Stomach (tissue), 8 donors: ENCODE measurements at regions not wholly inside any gene's neighbourhood (a gene's known extent, or its start where the extent isn't known, plus 50 kb on each side); places are given as distances from the start of the nearest gene placed in this dataset.
"Not testable (repeated sequence)": the region's sequence is repeated elsewhere in the genome, so short reads cannot be mapped to it uniquely, and the experiment has no call there.

ENCODE experiments used
- DNase-seq, 2 donors: peaks; one replicate each; pipeline versions ENCODE4 v3.0.0 to v3.0.0-alpha.2; 2013 to 2019
- H3K27ac ChIP-seq, 5 donors: fragments of 200-600 bp in 4 of 5; sonication (generic) in 4 of 5; one replicate each; pipeline ENCODE4 v1.5.1; 2013 to 2019; ENCODE audit warnings: mild to moderate bottlenecking in 1 of 5, moderate library complexity in 1 of 5
- H3K27me3 ChIP-seq, 3 donors: fragments of 200-600 bp; sonication (generic); one replicate each; pipeline ENCODE4 v1.5.1; 2017 to 2019; ENCODE audit warnings: mixed run types in 1 of 3
- H3K36me3 ChIP-seq, 4 donors: fragments of 200-600 bp; sonication (generic); 1 replicate in 3 of 4; 2 replicates in 1 of 4; pipeline ENCODE4 v1.5.1; 2016 to 2019
- H3K4me1 ChIP-seq, 4 donors: fragments of 200-600 bp; sonication (generic); one replicate each; pipeline ENCODE4 v1.5.1; 2016 to 2019
- H3K4me3 ChIP-seq, 4 donors: fragments of 200-600 bp; sonication (generic) in 3 of 4; one replicate each; pipeline ENCODE4 v1.5.1; 2016 to 2019; ENCODE audit warnings: mild to moderate bottlenecking in 1 of 4
- H3K9me3 ChIP-seq, 4 donors: fragments of 200-600 bp; sonication (generic); one replicate each; pipeline ENCODE4 v1.5.1; 2016 to 2019
- EP300 ChIP-seq: sonication (generic); formaldehyde crosslinking; IDR thresholded peaks from one replicate; pipeline ENCODE4 v1.6.1; 2017; ENCODE audit warnings: antibody characterized with exemption
- POLR2A ChIP-seq, 4 donors: fragments of 450-650 bp; IDR thresholded peaks; one replicate each; pipeline ENCODE4 v1.6.1; 2016; ENCODE audit warnings: antibody characterized with exemption in 4 of 4, control low read depth in 2 of 4, mild to moderate bottlenecking in 1 of 4, moderate library complexity in 1 of 4
- POLR2AphosphoS5 ChIP-seq, 3 donors: sonication (generic); formaldehyde crosslinking; IDR thresholded peaks; one replicate each; pipeline ENCODE4 v1.6.1; 2016; ENCODE audit warnings: antibody characterized with exemption in 3 of 3
- WGBS, 5 donors: extraction: QIAGEN DNeasy Blood & Tissue Kit in 3 of 5; methylation state at CpG; one replicate each; pipeline versions ENCODE4 v1.1.5 to v1.1.7; 2013 to 2018; 5-methylcytosine and 5-hydroxymethylcytosine counted together
- intact Hi-C: fragments of 100-400 bp; cut with DNase I; formaldehyde crosslinking; loops from one replicate; pipeline ENCODE4 v1.15.1; 2023; ENCODE audit warnings: low total_unique reads
- TF ChIP-seq, protein P1 (sequence below), 7 experiments: fragments of 450-650 bp in 4 of 7; fragments of 200-600 bp in 3 of 7; sonication (generic) in 3 of 7; IDR thresholded peaks; one replicate each; pipeline ENCODE4 v1.5.1; 2016 to 2019; ENCODE audit warnings: antibody characterized with exemption in 7 of 7, control low read depth in 2 of 7, mild to moderate bottlenecking in 1 of 7
- donor health status: healthy with polysubstance abuse.
- donor health status: Bipolar disorder and iron deficiency.
- donor health status: healthy.

DNA sequence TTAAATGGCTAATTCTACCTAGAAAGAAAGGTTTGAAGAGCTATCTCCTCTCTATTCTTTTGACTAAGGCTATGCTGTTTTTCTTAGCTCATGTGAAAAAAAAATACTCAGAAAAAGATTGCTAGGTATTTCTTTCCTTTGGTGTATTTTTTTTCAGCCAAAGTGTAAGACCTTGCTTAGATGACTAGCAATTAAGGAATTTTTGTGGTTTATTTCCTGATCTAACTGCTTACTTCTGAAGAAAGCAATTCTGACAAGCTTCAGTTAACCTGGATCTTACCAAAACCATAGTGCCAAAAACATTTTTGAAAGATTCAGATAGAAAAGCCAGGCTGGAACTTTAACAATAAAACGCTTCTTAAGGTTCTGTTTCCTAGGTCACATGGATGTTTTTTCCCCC, 315.6 kb downstream of the SOX2 start:
- intact Hi-C loops = no loop called here
- TF ChIP-seq, protein P1, sequence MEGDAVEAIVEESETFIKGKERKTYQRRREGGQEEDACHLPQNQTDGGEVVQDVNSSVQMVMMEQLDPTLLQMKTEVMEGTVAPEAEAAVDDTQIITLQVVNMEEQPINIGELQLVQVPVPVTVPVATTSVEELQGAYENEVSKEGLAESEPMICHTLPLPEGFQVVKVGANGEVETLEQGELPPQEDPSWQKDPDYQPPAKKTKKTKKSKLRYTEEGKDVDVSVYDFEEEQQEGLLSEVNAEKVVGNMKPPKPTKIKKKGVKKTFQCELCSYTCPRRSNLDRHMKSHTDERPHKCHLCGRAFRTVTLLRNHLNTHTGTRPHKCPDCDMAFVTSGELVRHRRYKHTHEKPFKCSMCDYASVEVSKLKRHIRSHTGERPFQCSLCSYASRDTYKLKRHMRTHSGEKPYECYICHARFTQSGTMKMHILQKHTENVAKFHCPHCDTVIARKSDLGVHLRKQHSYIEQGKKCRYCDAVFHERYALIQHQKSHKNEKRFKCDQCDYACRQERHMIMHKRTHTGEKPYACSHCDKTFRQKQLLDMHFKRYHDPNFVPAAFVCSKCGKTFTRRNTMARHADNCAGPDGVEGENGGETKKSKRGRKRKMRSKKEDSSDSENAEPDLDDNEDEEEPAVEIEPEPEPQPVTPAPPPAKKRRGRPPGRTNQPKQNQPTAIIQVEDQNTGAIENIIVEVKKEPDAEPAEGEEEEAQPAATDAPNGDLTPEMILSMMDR (IDR thresholded peaks at IDR 0.05) = no peak
- TF ChIP-seq POLR2A (IDR thresholded peaks at IDR 0.05) = no peak
- no peak for TF ChIP-seq POLR2AphosphoS5 (IDR thresholded peaks at IDR 0.05)
- TF ChIP-seq EP300 = no peak
- H3K4me1 ChIP-seq = peaks cover 0 to 4% (median 0%) of the 10 kb centered on the region in 4 donors
- DNase-seq = no peak
- WGBS, 5 donors = 70 to 82% (median 77%) methylated on average over 1 of the region's 1 CpG
- no peak overlapping the region for H3K27ac ChIP-seq
- H3K27me3 ChIP-seq = no peaks in the 10 kb centered on the region
- H3K36me3 ChIP-seq = no peaks in the 10 kb centered on the region
- H3K4me3 ChIP-seq = no peak overlapping the region
- H3K9me3 ChIP-seq = no peaks in the 10 kb centered on the region

DNA sequence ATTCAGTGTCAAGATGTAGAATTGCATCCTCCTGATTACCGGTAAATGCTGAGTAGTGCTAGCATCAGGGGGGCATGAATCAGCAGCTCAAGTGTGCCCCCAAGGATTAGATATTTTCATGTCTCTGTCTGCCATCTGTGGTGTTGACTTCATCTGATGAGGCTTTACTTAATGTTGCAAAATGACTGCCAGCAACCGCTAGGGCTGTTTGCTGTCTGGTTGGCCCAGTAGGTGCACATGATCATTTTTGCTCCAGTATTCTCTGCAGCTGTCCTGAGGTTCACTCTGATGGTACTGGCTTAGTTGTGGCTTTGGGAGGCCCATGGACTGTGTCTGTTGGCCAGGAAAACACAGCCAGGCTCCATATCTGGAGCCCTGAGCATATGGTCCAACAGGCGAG, 316.4 kb downstream of the SOX2 start:
- Histone ChIP-seq H3K27ac (no peak overlapping the region), H3K36me3 (no peaks in the 10 kb centered on the region), H3K4me3 (no peak overlapping the region), H3K9me3 (no peaks in the 10 kb centered on the region), H3K27me3 (no peaks in the 10 kb centered on the region), H3K4me1 (peaks cover 0 to 4% (median 0%) of the 10 kb centered on the region in 4 donors)
- no peak for DNase-seq
- WGBS, 5 donors = 86 to 99% (median 91%) methylated on average over 3 of the region's 3 CpGs
- intact Hi-C loops = no loop called here
- no peak for TF ChIP-seq EP300
- TF ChIP-seq, protein P1 (IDR thresholded peaks at IDR 0.05) = no peak
- TF ChIP-seq POLR2A (IDR thresholded peaks at IDR 0.05) = no peak
- no peak for TF ChIP-seq POLR2AphosphoS5 (IDR thresholded peaks at IDR 0.05)

DNA sequence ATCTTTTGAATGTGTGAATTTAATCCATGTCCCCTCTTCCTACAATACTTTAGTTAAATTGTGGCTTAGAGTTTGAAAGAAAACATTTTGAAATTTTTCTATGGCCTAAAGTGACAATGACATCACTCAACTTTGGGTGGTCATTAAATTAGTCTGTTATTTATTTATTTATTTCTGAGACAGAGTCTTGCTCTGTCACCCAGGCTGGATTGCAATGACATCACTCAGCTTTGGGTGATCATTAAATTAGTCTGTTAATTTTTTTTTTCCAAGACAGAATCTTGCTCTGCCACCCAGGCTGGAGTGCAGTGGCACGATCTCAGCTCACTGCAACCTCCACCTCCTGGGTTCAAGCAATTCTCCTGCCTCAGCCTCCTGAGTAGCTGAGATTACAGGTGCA, 322.5 kb downstream of the SOX2 start:
- H3K27ac ChIP-seq, H3K36me3 ChIP-seq, H3K27me3 ChIP-seq, DNase-seq, H3K4me1 ChIP-seq, intact Hi-C loops, H3K4me3 ChIP-seq, H3K9me3 ChIP-seq: not testable (repeated sequence)
- WGBS, 5 donors = 60 to 85% (median 74%) methylated on average over 1 of the region's 1 CpG

DNA sequence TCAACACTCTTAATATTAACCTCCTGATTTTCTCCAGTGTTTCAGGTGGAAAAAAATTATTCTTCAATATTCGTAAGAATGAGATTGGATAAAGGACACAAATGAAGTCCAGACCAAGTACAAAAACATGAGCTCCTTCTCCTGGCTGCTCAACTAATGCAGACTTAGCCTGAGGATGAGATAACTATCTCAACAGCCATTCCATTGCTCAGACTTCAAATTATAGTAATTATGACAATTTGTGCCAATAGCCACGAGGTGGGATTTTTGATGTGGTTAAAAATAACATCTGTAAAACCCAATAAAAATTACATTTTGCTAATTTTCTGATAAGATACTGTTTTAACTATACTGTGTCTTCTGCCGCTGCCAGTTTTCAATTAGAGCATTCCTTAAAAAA, 323.6 kb downstream of the SOX2 start:
- no peak for DNase-seq
- TF ChIP-seq, protein P1 (IDR thresholded peaks at IDR 0.05) = no peak
- TF ChIP-seq POLR2AphosphoS5 (IDR thresholded peaks at IDR 0.05) = no peak
- no peak for TF ChIP-seq EP300
- no peak for TF ChIP-seq POLR2A (IDR thresholded peaks at IDR 0.05)
- H3K4me1 ChIP-seq = peaks cover 0 to under 1% (median 0%) of the 10 kb centered on the region in 4 donors
- H3K4me3 ChIP-seq = no peak overlapping the region
- H3K36me3 ChIP-seq = no peaks in the 10 kb centered on the region
- H3K27me3 ChIP-seq = no peaks in the 10 kb centered on the region
- H3K27ac ChIP-seq = no peak overlapping the region
- WGBS, 5 donors = 75 to 95% (median 83%) methylated on average over 3 of the region's 3 CpGs
- intact Hi-C loops = no loop called here
- no peaks in the 10 kb centered on the region for H3K9me3 ChIP-seq

DNA sequence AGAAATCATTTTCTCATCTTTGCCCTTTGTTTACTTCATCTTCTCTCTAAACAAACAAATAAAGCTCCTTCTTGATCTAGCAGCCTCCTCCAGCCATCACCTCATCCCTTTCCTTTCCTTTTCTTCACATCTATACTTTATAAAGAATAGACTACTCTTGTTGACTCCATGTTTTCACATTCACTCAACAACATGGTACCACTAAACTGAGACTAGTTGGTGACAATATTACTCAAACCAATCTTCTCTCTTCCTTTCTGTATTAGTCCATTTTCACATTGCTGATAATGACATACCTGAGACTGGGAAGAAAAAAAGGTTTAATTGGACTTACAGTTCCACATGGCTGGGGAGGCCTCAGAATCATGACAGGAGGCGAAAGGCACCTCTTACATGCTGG, 324.7 kb downstream of the SOX2 start:
- no peaks in the 10 kb centered on the region for H3K36me3 ChIP-seq
- intact Hi-C loops = no loop called here
- no peak for TF ChIP-seq POLR2A (IDR thresholded peaks at IDR 0.05)
- no peak for TF ChIP-seq EP300
- TF ChIP-seq, protein P1 (IDR thresholded peaks at IDR 0.05) = no peak
- TF ChIP-seq POLR2AphosphoS5 (IDR thresholded peaks at IDR 0.05) = no peak
- no peaks in the 10 kb centered on the region for H3K4me1 ChIP-seq
- DNase-seq = no peak
- 86 to 100% (median 95%) methylated on average over 1 of the region's 1 CpG for WGBS, 5 donors
- no peak overlapping the region for H3K4me3 ChIP-seq
- H3K9me3 ChIP-seq = no peaks in the 10 kb centered on the region
- H3K27ac ChIP-seq = no peak overlapping the region
- no peaks in the 10 kb centered on the region for H3K27me3 ChIP-seq
